Esophagus squamous epithelium (tissue), 4 donors: ENCODE measurements at regions not wholly inside any gene's neighbourhood (a gene's known extent, or its start where the extent isn't known, plus 50 kb on each side); places are given as distances from the start of the nearest gene placed in this dataset.

ENCODE experiments used
- POLR2A ChIP-seq, 4 donors: fragments of 450-650 bp; IDR thresholded peaks; one replicate each; pipeline ENCODE4 v1.6.1; 2017; ENCODE audit warnings: antibody characterized with exemption in 4 of 4, mild to moderate bottlenecking in 4 of 4, moderate library complexity in 3 of 4
- TF ChIP-seq, protein P1 (sequence below), 6 experiments: fragments of 450-650 bp in 4 of 6; fragments of 200-600 bp in 2 of 6; sonication (generic) in 2 of 6; IDR thresholded peaks; one replicate each; pipeline ENCODE4 v1.5.1; 2016 to 2019; ENCODE audit warnings: antibody characterized with exemption in 6 of 6, mild to moderate bottlenecking in 4 of 6, moderate library complexity in 4 of 6

DNA sequence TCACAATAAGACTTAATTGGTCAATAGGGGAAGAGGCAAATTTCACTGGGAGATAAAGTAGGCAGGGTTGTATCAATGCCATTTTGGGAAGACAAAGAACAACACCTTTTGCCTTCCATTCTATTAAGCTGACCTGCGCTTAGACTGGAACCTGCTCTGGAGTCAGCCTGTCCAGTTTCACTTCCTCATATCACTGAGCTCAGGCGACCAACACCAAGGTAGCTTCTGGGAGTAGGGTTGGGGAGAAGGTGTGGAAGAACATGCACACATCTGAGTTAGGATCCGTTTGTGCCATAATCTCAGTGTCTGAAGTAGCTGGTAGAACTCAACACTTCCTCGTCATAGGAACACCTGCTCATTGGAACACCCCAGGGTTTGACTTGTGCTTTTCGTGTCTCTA lies 527.4 kb upstream of the IGFBP3 start:
- TF ChIP-seq, protein P1, sequence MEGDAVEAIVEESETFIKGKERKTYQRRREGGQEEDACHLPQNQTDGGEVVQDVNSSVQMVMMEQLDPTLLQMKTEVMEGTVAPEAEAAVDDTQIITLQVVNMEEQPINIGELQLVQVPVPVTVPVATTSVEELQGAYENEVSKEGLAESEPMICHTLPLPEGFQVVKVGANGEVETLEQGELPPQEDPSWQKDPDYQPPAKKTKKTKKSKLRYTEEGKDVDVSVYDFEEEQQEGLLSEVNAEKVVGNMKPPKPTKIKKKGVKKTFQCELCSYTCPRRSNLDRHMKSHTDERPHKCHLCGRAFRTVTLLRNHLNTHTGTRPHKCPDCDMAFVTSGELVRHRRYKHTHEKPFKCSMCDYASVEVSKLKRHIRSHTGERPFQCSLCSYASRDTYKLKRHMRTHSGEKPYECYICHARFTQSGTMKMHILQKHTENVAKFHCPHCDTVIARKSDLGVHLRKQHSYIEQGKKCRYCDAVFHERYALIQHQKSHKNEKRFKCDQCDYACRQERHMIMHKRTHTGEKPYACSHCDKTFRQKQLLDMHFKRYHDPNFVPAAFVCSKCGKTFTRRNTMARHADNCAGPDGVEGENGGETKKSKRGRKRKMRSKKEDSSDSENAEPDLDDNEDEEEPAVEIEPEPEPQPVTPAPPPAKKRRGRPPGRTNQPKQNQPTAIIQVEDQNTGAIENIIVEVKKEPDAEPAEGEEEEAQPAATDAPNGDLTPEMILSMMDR (IDR thresholded peaks at IDR 0.05), result no peak
- no peak for TF ChIP-seq POLR2A (IDR thresholded peaks at IDR 0.05)
